Hematopoietic multipotent progenitor cell treated with erythropoietin and hydrocortisone succinate and interleukin-3 and kit ligand, for 8 days (in vitro differentiated cells): ENCODE measurements at regions not wholly inside any gene's neighbourhood (a gene's known extent, or its start where the extent isn't known, plus 50 kb on each side); places are given as distances from the start of the nearest gene placed in this dataset.

ENCODE experiments used
- DNase-seq: peaks from one replicate; pipeline ENCODE4 v3.0.0-alpha.2; 2015

DNA sequence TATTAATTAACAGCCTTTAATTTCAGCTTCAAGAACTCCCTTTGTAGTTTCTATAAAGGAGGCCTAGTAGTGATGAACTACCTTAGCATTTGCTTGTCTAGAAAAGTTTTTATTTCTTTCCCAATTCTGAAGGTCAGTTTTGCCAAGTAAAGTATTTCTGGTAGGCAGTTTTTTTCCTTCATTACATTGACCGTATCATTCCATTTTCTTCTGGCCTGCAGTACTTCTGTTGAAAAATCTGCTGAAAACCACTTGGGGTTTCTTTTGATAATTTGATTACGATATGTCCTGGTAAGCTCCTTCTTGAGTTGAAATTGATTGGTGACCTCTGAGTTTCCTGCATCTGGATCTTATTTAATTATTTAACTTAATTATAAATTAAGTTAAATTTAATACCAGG is 691.8 kb downstream of the TSN start:
- no peak for DNase-seq

DNA sequence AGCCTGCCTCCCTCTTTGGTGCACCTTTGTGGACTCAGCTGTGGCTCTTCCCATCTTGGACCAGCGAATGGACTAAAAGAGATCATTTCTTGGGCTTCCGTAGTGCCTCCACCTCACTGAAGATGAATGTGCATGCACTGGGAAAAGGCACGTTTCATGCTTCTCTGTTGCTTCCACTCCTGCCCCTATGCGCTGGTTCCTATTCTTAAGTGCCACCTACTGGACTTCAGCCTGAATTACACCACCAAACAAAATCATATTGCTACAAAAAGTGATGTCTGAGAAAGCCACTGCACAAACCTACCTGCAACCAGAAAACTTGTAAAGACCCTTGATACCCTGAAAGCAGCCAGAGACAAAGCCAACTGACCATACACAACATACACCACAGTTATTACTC is 695.6 kb downstream of the TSN start:
- DNase-seq, result peak; percentile 51

DNA sequence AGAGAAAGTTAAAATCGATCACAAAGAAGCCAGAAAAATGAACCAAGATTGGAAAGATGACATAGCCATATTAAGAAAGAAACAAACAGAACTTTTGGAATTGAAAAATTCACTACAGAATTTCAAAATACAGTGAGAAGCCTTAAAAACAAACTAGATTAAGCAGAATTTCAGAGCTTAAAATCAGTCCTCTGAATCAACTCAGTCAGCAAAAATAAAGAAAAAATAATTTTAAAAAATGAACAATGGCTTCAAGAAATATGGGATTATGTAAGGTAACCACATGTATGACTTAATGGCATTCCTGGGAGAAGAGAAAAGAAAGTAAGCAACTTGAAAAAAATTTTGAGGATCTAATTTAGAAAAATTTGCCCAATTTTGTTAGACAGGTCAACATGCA is 696.2 kb downstream of the TSN start:
- DNase-seq, result no peak

DNA sequence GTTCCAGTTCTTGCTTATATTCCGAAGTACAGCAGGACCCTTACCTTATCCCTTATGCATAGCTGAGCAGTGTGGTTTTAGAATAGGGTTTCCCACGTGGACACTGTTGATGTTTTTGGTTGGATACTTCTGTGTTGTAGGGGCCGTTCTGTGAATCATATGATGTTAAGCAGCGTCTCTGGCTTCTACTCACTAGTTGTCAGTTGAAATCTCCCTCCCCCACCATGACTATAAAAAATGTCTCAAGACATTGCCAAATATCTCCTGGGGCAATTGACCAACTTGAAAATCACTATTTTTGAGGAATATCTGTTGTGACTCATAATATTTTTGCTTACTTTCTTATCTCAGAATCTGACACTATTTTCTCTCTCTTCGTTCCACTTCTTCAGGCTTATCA is 713.7 kb downstream of the TSN start:
- DNase-seq, result no peak

DNA sequence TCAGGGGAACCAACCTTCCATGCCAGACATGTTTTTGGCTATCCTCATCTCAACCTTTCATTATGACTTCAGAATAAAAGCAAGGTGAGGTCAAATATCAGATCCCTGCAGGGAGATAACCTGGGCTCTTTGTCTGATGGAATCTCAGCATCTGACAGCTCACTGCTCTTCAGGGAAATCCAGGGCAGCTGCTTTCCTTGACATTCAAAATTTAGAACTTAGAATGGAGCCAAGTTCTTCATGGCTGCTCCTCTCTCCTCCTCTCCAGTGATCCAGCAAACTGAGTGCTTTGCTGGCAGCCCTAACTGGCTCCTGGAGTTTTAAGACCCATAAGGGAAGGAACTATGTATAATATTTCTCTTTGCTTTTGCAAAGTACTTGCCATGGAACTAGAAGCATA is 716.3 kb downstream of the TSN start:
- DNase-seq, result no peak

DNA sequence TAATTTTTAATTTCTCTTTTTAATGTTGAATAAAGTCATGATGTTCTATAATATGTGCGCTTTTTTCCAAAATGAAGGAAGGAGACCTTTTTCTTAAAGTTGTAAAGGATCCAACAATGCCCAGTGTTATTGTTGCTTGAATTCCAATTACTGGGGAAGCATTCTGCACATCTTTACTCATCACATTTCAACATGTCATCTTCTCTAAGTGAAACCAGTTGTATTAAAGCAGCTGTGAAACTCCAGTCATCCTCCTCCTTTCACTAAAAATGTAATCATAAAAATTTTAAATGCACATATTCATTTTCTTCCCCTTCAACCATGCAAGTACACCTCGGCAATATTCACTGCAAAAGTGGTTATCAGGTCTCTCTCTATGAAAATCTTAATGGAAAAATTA is 722.7 kb downstream of the TSN start:
- no peak for DNase-seq

DNA sequence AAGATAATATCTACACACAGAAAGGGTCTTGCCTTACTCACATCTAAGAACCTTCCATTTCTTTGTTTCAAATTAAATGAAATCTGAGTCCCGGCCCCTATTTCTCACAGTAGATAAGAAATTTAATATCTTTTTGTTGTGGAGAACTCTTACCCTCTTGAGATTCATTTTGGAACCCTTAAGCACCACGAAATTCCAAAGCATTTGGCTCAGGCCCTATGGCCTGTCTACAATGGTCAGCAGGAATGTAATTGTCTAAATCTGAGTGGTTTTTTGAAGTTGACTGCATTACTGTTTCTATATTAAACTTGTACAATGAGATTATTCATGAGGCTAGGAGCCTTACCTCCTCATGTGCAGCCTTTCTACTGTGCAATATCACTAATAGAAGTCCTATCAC is 723.3 kb downstream of the TSN start:
- no peak for DNase-seq

DNA sequence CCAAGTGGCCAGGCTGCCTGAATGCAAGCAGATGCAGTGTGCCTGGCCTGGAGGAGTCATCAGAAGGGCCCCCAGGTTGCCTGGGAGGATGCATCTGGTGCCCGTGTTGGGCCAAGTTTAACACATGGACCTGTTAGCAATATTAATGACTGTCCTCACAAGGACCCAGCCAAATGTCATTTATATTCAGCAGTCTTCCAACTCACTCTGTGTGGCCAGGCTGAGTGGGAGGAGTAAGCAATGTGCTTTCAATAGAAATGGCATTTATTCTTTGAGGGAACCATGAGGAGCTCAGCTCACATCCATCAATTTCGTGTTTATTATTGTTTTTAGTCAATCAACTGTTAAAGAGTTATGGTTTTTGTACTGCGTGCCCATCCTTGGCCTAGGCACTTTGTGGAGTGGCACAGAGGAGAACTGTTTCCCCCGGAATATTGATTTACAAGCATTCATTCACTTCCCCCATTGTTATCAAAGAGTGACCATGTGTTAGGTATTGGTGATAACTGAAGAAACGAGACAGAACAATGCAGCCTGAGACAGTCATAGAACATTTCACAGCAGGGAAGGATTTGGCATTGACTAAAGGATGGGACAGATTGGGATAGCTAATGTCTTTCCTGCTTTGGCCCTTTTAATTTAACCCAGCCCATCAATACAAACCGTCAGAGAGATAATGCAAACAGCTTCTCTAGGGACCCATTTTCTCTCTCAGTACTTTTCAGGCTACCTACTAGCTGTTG is 725.2 kb downstream of the TSN start:
- no peak for DNase-seq

DNA sequence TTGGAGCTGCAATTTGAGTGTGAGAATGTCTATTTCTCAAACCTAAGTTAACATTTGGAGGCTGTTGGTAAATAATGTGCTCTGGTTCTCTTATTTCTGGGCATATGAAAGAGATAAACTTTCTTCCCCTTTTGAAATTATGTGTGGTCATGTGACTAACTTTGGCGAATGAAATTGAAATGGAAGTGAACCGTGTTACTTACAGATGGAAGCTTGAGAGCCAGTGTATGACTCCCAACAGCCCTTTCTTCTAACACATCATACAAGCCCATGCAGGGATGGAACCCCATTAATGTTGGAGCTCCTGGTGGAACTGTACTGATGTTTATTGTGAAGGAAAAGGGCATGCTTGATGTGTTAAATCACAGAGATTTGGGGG is 725.8 kb downstream of the TSN start:
- no peak for DNase-seq

DNA sequence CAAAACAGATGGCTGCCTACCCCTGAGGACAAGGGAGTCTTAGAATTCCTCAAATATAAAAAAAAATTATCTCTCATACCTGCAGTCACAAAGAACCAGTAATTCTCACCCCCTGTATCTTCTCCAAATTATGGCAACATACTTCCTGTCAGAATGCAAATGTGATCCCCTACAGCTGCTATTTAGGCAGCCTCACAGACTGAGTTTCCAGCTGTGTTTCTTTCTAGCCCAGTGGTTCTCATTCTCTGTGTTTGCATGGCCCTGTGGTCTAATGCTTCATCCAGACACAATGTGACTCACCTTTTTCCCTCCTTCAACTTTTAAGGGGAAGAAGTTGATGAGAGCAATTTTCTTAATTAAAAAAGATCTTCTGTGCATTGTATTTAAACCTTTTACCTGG is 726.3 kb downstream of the TSN start:
- DNase-seq, result no peak

DNA sequence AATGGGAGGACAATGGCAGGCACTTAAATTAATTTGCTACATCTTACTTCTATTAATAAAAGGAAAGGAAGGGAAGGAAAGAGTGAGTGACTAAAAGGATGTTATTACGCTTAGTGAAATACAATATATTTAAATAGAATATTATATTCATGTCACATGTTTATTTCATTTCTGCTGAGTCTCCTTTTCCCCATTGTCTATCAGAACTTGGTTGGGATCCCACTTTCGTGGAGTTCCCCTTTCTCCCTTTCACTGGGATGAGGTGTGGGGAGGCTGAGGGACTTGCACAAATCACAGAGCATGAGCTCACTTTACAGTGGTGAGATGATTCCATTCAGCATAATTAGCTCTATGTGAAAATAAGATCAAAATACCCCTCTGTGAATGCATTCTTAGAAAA is 730.6 kb downstream of the TSN start:
- DNase-seq, result no peak

DNA sequence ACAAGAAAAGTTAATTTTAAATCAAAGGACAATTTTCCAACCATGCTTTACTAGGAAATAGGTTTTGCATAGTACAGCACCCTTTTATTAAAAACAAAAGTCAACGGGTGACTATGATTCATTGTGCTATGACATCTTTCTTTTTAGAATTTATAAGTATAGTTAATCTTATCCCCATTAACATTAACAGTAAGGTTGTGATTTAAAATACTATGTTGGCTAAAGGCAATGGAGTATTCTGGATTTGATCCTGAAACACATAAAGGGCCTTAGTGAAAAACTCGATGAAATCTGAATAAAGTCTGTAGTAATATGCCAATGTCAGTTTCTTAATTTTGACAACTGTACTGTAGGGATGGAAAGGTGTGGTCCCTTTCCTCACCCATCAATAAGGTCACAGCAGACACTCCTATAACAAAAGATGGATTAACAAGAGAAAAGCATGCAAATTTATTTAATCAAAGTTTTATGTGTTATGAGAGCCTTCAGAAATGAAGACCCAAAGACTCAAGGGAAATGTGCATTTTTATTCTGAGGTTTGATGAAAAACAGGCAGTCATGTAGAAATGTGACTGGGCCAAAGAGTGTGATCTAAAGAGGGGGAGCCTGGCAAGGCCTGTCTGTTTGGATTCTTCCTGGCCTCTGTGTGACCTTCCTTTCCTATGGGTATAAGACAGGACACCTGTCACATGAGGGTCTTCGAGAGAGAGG is 731.4 kb downstream of the TSN start:
- DNase-seq, result no peak

DNA sequence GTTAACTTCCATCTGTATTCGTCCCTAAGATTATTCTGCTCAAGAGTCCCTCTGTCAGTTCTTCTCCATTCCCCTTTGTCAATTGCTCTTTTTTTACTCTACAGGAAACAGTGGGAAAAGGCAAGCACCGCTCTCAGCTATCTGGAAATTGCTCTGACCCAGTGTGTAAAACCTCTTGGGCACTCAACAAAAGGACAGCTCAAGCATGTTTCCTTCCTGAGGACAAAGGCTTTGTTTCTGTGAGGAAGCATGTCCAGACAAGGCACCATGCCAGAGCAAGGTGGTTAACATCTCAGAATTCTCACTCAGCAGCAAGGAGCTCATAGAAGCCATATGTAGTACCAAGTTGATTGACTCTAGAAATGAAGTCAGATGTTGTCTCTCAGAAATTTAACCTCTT is 735.6 kb downstream of the TSN start:
- DNase-seq, result no peak

DNA sequence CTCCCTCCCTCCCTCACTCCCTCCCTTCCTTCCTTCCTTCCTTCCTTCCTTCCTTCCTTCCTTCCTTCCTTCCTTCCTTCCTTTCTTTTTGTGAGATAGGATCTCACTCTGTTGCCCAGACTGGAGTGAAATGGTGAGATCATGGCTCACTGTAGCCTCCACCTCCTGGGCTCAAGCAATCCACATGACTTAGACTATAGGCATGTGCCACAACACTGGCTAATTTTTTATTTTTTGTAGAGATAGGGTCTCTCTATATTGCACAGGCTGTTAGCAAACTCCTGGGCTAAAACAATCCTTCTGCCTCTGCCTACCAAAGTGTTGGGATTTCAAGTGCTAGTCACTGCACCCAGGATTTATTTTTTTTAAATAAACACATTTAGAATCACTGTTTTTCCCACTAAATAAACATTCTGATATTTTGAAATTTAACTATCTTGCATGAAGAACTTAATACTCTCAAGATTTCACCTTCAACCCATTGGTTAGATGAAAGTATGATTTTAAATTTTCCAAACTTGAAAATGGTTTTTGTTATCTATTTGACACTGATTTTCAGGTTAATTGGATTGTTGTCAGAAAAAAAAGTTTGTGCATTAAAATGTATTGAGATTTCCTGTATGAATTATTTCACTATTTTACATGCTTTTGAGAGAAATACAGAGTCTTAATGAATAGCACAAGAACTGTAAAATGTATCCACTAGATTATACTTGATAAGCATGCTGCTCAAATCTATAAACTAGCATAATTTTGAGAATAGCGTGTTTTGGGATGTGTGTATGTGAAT is 745.1 kb downstream of the TSN start:
- DNase-seq, result no peak

DNA sequence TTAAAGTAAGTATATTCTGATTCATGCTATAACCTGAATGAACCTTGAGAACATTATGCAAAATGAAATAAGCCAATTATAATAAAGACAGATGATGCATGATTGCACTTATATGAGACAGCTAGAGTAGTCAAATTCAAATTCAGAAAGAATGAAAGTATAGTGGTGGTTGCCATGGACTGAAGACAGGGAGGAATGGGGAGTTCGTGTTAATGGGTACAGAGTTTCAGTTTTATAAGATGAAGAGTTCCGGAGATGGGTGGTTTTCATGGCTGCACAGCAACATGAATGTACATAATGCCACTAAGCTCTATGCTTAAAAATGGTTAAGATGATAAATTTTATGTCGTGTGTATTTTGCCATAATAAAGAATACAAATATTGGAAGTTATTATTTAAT is 751.2 kb downstream of the TSN start:
- DNase-seq, result no peak

DNA sequence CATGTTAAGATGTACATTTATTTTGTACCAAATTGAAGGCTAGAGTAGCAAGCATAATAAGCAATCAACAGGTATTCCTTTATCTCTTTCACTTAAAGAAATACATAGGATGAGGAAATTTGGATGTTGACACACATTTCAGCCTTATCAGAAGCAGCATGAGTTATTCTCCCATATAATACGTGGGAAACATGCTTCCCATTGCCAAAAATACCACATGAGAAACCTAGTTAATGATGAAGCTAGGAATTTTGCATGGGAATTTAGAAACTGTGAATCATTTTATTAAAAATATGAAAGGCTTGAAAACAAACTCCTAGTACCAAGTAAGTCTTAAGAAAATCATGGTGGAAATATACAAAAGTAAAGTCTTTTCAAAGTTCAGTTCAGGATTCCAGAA is 751.8 kb downstream of the TSN start:
- DNase-seq, result no peak

DNA sequence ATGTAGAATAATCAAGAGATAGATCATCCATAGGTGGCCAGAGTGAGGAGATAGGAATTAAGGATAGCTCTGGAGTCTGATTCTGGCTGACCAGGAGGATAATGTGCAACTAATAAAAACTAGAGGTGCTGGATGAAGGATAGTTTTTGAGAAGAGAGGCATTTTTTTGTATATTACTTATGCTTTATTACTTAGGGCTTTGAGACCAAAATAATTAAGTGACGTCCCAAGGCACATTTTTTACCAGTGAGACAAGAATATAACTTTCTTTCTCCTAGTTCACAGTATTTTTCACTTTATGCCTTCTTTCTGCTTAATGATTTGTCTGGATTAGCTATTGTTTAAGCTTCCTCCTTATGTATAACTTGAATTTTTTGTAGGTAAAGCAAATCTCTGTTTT is 756.6 kb downstream of the TSN start:
- no peak for DNase-seq

DNA sequence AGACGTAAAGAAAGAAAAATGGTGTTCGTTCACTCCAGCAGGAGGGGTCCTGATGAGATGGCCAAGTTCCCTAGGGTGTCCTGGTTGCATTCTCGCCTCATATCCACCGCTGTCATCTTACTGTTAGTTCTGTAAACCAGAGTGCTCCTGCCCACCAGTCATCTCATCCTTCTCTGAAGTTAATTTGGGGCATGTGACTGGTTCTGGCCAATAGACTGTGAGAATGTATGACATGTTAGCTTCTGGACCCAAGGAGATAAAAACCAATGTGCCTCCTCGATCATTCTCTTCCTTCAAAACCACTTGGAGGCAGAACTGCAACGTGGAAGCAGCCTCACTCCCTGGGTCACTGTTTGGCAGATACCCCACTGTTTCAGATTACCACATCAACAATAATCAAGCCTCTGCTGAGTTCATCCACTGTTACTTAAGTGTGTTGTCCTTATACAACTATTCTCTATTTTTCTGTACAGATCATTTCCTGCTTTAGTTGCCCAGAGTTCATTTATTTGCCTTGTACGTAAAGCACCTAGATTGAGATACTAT is 759.1 kb downstream of the TSN start:
- no peak for DNase-seq

DNA sequence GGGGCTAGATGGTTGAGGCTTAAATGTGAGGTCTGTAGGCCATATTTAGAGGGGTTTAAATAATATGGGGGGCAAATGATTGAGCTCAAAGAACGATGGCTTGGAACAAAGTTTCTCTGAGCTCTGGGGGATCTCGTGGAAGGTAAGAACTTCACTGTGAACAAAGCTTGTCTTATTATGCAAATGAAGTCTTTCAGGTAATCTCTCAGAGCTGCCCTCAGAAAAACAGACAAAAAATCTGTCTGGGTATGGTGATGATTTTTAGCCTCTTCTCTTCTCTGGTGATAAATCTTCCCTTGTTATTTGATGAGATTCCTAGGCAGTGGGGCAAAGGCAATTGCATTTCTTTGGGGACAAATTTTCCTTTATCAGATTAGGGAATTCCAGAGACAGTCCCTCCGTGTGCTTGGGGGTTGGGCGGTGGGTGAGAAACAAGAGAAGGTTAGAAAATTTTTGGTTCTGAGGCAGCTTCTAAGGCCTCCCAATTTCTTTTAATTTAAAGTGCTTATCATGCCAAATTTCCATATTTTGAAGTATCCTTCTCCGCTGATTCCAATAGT is 760.4 kb downstream of the TSN start:
- no peak for DNase-seq

DNA sequence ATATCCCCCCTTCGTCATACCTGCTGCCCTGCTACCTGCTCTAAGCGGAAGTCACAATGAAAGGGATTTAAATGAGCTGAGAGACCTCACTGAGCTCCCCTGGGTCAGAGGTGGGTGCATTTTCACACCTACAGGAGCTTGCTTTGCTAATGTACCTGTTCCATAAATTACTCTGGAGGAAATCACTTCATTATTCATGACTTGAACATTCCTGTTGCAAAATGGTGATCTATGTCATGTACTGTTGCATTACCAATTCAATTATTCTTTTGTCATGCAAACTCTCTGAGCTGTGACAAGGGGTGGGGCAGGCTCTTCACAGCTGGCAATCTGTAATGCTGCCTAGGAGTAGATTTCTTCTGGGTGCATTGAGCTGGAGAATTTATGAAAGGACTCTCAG is 761.3 kb downstream of the TSN start:
- no peak for DNase-seq

DNA sequence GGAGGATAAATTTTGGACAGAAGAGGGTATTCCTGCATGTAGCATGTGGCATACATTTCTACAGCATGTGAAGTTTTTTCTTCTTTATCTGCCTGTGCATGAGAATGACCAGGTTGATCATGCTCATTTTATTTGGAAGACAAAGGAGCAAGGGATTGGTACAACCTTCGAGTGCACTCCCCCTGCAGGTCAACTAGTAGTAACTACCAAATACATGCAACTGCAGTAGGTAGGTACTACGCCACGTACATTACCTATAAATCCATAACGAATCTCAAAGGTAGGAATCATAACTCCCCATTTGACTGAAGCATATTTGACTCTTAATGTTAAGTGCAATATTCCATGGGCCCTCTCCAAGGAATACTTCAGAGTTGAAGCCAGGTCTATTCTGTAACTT is 763.9 kb downstream of the TSN start:
- peak; percentile 31 for DNase-seq

DNA sequence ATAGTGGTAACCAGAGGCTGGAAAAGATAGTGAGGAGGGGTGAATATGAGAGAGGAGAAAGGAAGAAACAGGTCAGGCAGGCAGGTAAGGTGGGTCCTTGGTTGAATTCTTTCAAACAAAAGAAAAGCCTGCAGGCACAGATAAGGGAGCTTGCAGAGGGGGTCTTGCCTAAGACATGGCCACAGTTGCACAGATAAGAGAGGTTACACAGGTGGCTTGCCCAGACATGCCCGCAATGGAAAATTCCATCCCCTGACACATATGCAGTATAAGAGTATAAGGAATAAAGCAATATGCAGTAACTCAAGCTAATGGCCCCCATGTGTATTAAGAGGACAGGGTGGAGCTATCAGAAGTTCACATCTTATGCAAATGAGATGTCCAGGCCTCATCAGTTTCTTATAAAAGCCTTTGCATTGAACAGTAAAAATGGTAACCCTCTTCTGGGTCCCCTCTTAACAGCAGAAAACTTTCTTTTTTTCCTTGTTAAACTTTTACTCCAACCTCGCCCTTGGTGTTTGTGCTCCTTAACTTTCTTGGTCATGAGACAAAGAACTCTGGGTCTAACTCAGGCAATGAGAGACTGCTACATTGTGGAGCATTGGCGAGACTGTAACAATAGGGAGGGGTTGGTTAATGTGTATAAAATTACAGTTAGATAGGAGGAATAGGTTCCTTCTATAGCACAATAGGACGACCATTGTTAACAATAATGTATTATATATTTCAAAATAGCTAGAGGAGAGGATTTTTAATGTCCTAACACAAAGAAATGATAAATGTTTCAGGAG is 764.6 kb downstream of the TSN start:
- peak; percentile 63 for DNase-seq

DNA sequence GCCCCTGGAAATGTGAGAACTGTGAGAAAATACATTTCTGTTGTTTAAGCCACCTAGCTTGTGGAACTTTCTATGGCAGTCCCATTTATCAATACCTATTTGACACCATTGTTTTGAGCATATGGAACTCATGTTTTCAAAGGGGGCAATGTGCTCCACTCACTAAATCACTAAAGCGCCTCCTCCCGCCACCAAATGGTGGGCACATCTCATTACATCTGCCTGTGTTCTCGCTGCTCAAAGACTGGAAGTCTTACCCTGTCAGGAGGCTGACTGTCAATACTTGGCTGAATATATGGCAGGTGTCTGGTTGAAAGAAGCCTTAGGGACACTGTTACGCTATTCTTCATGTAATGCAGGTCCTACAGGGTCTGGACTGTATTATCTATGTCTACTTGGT is 767.7 kb downstream of the TSN start:
- DNase-seq, result no peak
